ENCODE measurements at regions not wholly inside any gene's neighbourhood (a gene's known extent, or its start where the extent isn't known, plus 50 kb on each side); places are given as distances from the start of the nearest gene placed in this dataset.

DNA sequence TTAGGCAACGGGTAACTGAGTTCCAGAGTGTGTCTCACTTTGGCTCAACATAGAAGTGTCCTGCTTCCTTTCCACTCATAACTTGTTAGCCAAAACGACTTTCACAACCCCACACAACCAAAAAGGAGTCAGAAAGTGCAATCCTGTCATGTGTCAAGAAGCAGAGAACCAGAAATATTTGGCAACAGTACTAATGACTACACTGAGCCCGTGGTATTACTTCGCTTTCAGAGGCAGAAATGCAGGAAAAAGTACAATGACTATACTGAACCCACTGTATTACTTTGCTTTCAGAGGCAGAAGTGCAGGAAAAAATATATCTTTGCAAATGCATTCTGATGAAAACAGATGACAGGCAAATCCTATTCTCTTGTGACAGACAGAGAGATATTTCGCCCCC, 484.6 kb downstream of the KIF2B start:
- intact Hi-C loops (cut with micrococcal nuclease; ENCODE audit: unreplicated experiment) = no loop called here
- H3F3A ChIP-seq (ENCODE audit: insufficient read depth, low read depth) = no peaks in the 10 kb centered on the region
- no peaks in the 10 kb centered on the region for H3K9me2 ChIP-seq (ENCODE audit: insufficient read depth)
- no peak for DNase-seq
- no peaks in the 10 kb centered on the region for H4K20me1 ChIP-seq (ENCODE audit: insufficient read depth)
- BruUV-seq (replicated peaks) = no TSS peak
- H3K27me3 ChIP-seq (ENCODE audit: insufficient read depth, low read depth) = no peaks in the 10 kb centered on the region
- no peak overlapping the region for H3K4me2 ChIP-seq
- H3K79me2 ChIP-seq (ENCODE audit: low read depth) = no peaks in the 10 kb centered on the region
- TF ChIP-seq EZH2 (IDR thresholded peaks at IDR 0.05; ENCODE audit: low read depth) = no peak
- TF ChIP-seq, protein P1, sequence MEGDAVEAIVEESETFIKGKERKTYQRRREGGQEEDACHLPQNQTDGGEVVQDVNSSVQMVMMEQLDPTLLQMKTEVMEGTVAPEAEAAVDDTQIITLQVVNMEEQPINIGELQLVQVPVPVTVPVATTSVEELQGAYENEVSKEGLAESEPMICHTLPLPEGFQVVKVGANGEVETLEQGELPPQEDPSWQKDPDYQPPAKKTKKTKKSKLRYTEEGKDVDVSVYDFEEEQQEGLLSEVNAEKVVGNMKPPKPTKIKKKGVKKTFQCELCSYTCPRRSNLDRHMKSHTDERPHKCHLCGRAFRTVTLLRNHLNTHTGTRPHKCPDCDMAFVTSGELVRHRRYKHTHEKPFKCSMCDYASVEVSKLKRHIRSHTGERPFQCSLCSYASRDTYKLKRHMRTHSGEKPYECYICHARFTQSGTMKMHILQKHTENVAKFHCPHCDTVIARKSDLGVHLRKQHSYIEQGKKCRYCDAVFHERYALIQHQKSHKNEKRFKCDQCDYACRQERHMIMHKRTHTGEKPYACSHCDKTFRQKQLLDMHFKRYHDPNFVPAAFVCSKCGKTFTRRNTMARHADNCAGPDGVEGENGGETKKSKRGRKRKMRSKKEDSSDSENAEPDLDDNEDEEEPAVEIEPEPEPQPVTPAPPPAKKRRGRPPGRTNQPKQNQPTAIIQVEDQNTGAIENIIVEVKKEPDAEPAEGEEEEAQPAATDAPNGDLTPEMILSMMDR (conservative IDR thresholded peaks at IDR 0.05) = no peak
- no peak overlapping the region for H2AFZ ChIP-seq
- no peaks in the 10 kb centered on the region for H3K36me3 ChIP-seq (ENCODE audit: low read depth)
- ChIA-PET POLR2A (ENCODE audit: unreplicated experiment) (no interaction called here), CTCF (no interaction called here)
- H3K4me3 ChIP-seq = no peak overlapping the region
- no peak overlapping the region for H3K27ac ChIP-seq
- H3K9me3 ChIP-seq (ENCODE audit: insufficient read depth, low read depth) = no peaks in the 10 kb centered on the region
- H3K4me1 ChIP-seq (replicated peaks; ENCODE audit: insufficient read depth) = no peaks in the 10 kb centered on the region

DNA sequence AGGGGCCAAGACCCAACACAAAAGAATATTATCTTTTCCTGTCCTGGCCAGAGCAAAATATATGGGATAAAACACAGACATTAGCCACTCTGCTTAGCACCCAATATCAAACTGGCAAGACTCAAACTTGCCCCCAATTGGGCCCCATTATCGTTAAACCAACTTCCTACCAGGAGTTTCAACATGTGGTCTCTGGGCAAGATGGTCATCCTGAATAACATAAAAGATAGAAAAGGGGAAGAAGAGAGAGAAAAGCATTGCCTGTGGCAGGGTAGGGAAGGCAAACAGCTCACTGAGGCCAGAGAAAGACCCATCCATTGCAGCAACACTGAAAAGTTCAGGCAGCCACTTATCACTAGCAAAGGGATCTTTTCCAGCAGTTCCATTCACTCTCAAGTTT, 502.1 kb downstream of the KIF2B start:
- H3K9me2 ChIP-seq (ENCODE audit: insufficient read depth) = peaks cover 4% of the 10 kb centered on the region; the same call in 1 of the 2 replicates
- CTCF ChIA-PET = no interaction called here

DNA sequence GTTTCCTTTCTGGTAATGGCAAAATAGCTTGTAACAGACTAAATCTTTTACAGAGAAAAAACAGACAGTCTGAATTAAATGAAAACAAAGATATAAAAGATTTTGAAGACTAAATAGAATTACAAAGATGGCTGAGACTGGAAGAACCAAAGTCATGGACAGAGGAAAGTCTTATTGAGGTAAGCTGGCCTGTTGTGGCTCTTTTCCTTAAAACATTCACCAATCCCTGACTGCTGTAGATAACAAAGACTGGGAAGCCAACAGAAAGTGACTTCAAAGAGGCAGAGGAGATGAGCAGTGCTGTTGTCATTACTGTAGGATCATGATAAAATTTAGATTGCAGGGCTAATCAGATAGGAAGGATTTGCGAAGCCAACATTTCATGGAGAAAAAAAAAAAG, 517.0 kb downstream of the KIF2B start:
- Histone ChIP-seq H2AFZ (no peak overlapping the region), H3K27ac (no peak overlapping the region), H3K36me3 (ENCODE audit: low read depth) (no peaks in the 10 kb centered on the region), H3K9me2 (ENCODE audit: insufficient read depth) (no peaks in the 10 kb centered on the region; the same call in 1 of the 2 replicates), H3K4me2 (no peak overlapping the region), H3K4me1 (replicated peaks; ENCODE audit: insufficient read depth) (no peaks in the 10 kb centered on the region), H3F3A (ENCODE audit: insufficient read depth, low read depth) (no peaks in the 10 kb centered on the region), H3K4me3 (no peak overlapping the region), H3K79me2 (ENCODE audit: low read depth) (no peaks in the 10 kb centered on the region), H3K9me3 (ENCODE audit: insufficient read depth, low read depth) (no peaks in the 10 kb centered on the region), H3K27me3 (ENCODE audit: insufficient read depth, low read depth) (no peaks in the 10 kb centered on the region), H4K20me1 (ENCODE audit: insufficient read depth) (no peaks in the 10 kb centered on the region)
- ChIA-PET POLR2A (ENCODE audit: unreplicated experiment) (no interaction called here), CTCF (no interaction called here)
- no peak for TF ChIP-seq EZH2 (IDR thresholded peaks at IDR 0.05; ENCODE audit: low read depth)
- TF ChIP-seq, protein P1 (conservative IDR thresholded peaks at IDR 0.05) = no peak
- DNase-seq = no peak
- intact Hi-C loops (cut with micrococcal nuclease; ENCODE audit: unreplicated experiment) = no loop called here
- BruUV-seq (replicated peaks) = no TSS peak

More for the DNA sequence above, 502.1 kb downstream of the KIF2B start:
- Histone ChIP-seq H3K4me3 (no peak overlapping the region), H3K4me1 (replicated peaks; ENCODE audit: insufficient read depth) (no peaks in the 10 kb centered on the region), H3K27ac (no peak overlapping the region), H3K4me2 (no peak overlapping the region), H3K9me3 (ENCODE audit: insufficient read depth, low read depth) (peaks cover 6% of the 10 kb centered on the region; the same call in 1 of the 2 replicates), H3K36me3 (ENCODE audit: low read depth) (no peaks in the 10 kb centered on the region), H3K79me2 (ENCODE audit: low read depth) (no peaks in the 10 kb centered on the region), H2AFZ (no peak overlapping the region), H3F3A (ENCODE audit: insufficient read depth, low read depth) (no peaks in the 10 kb centered on the region), H4K20me1 (ENCODE audit: insufficient read depth) (no peaks in the 10 kb centered on the region), H3K27me3 (ENCODE audit: insufficient read depth, low read depth) (no peaks in the 10 kb centered on the region)
- DNase-seq = no peak
- BruUV-seq (replicated peaks) = no TSS peak
- POLR2A ChIA-PET (ENCODE audit: unreplicated experiment) = no interaction called here
- intact Hi-C loops (cut with micrococcal nuclease; ENCODE audit: unreplicated experiment) = no loop called here
- TF ChIP-seq, protein P1 (conservative IDR thresholded peaks at IDR 0.05) = no peak
- no peak for TF ChIP-seq EZH2 (IDR thresholded peaks at IDR 0.05; ENCODE audit: low read depth)
